NCI-H446 (cell line): ENCODE measurements at regions not wholly inside any gene's neighbourhood (a gene's known extent, or its start where the extent isn't known, plus 50 kb on each side); places are given as distances from the start of the nearest gene placed in this dataset.
A peak's percentile ranks its signal among the peaks of the same experiment; 100 is the strongest.

Experiments
- DNase-seq, 2 experiments: peaks; one replicate each; lab custom pipeline; 2025; lab: John Stamatoyannopoulos, UW

- DNase-seq = no peak
Observed at GRCh38 chr10:62453274-62453673, 79.1 kb downstream of the ZNF365 start.

DNA sequence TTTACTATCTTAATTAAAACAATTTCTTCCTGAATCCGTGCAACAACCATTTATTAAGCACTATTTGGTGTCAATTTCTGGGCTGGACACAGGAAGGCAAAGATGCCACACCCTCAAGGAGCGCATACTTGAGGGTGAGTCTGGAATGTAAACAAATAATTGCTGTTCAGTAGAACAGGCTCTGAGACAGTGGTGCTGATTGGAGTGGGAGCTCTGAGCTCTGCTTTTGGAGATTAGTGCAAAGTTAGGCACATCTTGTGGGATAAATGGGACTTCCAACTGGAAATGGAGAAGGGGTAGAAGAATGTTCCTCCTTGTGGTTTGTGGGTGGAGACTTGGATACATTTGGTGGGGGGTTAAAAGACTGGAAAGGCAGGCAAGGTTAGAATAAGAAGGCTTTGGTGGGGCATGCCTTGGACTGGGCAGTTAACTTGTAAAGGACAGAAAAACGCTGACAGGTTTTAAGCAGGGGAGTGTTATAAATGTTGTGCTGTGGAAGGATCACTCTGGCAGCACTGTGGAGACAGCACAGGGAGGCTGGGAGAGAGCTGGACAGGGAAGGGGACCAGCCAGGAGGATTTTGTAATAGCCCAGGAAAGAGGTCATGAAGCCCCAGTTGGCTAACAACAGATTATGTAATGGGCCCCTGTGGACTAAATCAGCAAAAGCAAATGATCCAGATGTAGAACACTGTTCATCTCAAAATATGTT is 80.7 kb downstream of the ZNF365 start:
- no peak for DNase-seq

- DNase-seq = no peak
Observed at GRCh38 chr10:62456611-62457101, 82.5 kb downstream of the ZNF365 start.

- DNase-seq = no peak
Observed at GRCh38 chr10:62457196-62457595, 83.0 kb downstream of the ZNF365 start.

DNA sequence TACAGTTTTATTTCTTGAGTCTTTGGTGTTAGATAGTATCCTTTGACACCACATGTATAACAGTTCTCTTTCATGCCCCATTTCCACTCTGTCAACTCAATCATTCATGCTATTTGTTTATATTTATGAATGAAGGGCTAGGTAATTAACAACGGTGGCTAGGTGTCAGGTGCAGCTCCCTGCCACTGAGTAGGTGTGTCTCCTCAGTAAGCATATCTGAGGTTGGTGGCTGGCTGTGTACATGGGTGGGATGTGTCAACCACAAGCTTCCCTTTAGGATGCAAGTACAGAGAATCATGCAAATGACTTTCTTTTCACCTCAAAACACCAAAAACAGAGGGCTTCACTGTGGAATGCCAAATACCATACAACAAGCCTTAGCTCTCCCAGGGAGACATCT is 83.4 kb downstream of the ZNF365 start:
- no peak for DNase-seq

DNA sequence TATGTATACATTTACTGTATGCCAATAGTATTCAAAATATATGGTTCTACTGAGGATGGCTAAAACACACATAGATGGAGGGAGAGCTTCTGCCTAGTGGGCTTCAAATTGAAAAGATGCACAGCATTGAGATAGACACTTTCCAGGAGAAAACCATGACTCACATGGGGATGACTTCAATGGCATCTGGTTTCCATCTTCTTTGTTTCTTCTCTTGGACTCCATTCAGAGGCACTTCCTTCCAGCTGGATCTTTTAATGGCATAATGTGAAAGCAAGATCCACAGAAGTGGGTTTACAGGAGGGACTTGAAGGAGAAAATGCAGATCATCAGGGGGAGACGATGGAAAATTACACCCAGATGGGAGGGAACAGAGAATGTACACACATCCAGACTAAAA is 84.9 kb downstream of the ZNF365 start:
- peak in 1 of 2 experiments; percentile 6 for DNase-seq

GRCh38 chr10:62459500-62459899 is 85.3 kb downstream of the ZNF365 start:
- DNase-seq = no peak

- DNase-seq = no peak
Observed at GRCh38 chr10:62460393-62460792, 86.2 kb downstream of the ZNF365 start.

- DNase-seq = no peak
Observed at GRCh38 chr10:62461120-62461519, 87.0 kb downstream of the ZNF365 start.

DNA sequence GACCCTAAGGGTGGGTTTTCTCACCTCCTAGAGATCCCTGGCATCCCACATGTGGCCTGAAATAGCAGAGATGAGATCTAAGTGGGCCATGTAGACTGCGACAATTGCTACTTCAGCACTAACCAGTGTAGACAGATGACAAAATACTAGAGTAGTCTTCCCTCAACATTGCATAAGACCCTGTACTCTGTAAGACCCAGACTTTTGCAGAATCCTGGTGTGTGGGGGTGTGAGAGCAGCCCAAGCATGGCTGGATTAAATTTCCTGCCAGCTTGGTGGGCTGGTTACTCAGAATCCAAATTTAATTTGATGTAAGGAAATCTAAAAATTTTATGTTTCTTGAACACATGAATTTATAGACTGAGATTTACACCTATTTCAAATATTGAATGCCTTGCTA is 88.3 kb downstream of the ZNF365 start:
- DNase-seq = no peak

- DNase-seq = no peak
Observed at GRCh38 chr10:62463364-62463763, 89.2 kb downstream of the ZNF365 start.

GRCh38 chr10:62464308-62464707 is 90.1 kb downstream of the ZNF365 start:
- DNase-seq = no peak

GRCh38 chr10:62466590-62466989 is 92.4 kb downstream of the ZNF365 start:
- no peak for DNase-seq

DNA sequence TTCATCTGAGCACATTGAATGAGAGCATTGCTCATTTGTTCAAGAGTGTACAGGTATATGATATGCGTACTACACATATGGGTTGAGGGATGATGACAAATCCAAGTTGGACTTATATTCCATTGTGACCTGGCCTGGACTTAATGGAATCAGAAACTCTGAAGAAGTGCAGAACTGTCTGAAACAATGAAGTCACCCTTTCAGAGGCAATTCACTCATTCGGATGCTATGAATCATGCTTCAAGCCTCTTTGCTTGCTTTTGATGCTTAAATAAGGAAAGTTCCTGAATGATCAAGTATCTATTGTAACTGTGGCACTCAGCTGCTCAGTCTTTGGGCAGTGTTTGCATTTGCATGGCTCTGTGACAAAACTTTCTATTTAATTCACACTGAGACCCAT is 93.4 kb downstream of the ZNF365 start:
- DNase-seq = no peak

DNA sequence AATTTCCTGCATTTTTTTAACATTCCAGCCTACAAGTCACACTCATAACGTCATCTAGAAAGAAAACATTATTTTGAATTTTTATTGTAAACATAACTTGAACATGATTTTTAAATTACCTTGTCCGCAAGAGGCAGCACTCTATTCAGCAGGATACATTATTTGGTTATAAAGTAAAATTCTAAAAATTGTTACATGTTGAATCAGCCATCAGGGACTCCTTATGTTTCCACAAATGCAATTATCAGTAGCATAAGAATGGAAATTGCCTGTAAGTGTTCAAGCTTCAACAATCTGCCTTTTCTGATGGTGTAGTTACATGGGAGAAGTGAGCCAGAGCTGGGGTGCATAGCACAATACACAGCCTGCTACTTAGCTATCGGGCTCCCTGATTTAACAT is 97.5 kb downstream of the ZNF365 start:
- DNase-seq = no peak

DNA sequence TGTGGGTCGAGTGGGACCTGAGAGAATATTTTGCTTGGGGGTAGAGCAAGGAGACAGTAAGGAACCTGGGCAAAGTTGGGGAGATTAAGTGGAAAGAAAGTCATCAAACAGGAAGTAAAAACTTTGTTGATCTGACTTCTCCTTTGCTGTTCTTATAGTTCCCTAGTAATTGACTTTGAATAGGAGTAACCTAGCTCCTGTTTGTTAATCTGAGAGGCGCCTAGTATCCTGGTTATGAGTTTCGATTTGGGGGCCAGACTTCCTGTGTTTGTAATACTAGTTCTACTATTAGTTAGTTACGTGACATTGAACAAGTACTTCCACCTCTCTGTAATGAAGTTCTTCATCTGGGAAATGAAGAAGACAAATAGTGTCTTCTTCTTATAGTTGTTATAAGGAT is 99.1 kb downstream of the ZNF365 start:
- DNase-seq = no peak

DNA sequence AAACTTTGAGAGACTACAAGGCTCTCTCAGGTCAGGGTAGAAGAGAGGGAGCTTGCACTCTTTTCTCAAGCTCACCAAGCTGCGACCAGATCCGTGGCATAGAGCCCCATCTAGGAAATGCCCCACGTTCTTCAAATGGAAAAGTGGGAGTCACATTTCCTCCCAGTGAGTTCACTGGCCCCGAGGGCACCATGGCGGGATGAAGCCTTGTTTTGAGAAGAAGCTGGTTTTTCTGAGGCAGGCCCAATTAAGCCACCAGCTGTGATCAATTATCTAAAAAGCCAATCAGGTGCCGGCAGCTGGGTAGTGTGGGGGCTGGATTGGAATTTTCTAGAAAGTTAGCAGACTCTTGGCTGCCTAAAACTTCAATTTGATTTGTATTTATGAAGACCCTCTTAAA is 101.4 kb downstream of the ZNF365 start:
- no peak for DNase-seq

DNA sequence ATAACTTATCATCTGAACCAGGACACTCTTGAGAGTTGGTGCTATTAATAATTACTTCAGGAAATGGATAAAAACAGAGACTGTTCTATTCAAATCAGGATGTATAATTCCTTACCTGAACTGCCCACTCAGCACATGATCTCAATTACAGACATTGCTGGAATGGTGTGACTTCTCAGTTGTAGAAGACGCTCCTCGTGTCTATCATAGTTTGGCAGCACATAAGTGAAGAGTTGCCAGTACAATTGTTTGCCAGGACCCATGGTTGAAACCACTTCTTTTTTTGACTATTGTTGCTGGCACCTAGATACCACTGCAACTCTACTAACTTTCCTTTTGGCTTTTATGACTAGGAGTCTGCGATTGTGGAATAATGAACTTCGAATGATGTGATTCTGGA is 105.4 kb downstream of the ZNF365 start:
- no peak for DNase-seq

- DNase-seq = no peak
Observed at GRCh38 chr10:62480196-62480595, 106.0 kb downstream of the ZNF365 start.

DNA sequence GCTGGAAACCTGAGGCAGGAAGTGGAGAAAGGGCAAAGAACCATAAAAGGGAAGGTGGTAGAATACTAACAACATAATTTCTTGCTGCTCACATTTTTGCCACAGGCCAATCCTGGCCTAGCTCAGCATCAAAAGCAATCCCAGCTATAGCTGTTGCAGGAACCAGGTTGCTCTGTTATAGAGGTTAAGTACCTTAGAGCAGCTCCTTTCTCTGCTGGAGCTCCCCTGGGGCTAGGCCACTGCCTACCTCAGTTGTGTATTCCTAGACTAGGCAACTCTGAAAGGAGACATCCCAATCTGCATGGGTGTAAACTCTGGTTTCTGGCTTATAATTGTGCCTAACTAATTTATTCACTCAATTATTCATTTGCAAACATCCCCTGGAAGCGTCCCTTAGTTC is 108.4 kb downstream of the ZNF365 start:
- no peak for DNase-seq

DNA sequence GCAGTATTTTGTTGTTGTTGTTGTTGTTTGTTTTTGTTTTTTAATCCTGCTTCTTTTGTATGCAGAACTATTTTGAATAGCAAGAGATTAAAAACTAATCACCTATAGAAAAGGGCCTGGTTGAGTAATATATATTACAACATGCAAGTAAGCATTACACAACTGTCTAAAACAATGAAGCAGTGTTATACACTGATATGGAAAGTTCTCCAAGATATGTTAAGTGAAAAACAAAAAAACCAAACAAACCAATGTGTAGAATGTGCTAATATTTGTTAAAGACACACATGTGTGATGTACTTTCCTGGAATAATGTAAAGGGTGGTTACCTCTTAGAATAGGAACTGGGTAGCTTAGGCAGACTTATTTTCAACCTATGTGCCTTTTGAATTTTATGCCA is 117.4 kb downstream of the ZNF365 start:
- no peak for DNase-seq

DNA sequence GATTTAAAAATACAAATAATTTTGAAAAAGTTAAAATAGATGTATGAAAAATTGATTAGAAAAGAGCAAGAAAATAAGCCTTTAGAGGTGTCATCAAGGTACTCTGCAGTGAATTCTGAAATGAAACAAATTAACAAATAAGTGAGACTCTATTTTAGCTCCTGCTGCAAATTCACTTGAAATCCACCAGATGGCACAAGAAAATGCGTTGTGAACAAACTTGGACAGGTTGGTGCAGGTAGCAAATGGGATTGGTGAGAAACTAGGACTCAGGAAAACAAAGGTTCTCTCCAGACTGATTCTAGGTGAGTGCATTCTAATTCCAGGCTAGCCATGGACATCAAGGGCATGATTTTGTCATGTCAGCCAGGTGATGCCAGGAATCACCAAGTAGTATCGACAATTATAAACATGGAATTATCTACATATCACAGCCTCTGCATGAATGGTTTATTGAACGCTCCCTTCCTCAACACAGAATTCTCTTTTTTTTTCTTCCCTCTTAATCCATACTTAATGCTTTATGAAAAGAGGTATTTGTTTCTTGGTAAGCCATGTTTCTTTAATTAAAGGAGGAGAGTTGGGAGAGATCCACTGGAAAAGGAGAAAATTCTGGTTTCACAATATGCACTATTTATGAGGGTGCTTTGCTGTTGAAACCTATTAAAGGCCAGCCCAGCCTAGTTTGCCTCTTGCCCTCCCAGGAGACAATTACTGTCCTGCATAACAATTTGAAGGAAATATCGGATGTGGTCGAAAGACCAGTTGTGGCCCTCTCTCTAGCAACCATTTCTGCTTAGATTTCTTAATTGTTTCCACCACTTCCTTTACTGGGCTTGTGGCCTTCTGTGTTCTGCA is 118.1 kb downstream of the ZNF365 start:
- DNase-seq = no peak

- no peak for DNase-seq
Observed at GRCh38 chr10:62492870-62493180, 118.7 kb downstream of the ZNF365 start.

DNA sequence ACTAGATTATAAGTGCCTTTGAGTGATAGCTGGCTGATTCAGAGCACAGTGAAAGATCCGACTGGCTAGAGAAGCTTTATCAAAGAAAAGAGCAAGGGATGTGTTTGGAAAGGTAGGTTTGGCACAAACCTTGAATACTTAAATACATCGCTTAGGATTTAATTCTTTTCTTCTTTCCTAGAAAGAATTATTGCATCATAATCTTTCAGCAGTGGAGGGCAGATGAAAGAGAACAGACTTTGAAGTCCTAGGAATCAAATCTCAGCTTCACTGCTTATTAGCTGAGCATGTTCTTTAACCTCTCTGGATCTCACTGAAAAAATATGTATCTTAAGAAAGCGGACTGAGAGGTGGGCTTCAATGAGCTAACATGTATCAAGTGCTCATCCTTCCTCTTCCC is 122.8 kb downstream of the ZNF365 start:
- no peak for DNase-seq
